Fibroblast of lung (primary cell): ENCODE measurements at regions not wholly inside any gene's neighbourhood (a gene's known extent, or its start where the extent isn't known, plus 50 kb on each side); places are given as distances from the start of the nearest gene placed in this dataset.

Experiments
- CTCF ChIP-seq, 2 donors: IDR thresholded peaks in 1 of 2; conservative IDR thresholded peaks in 1 of 2; 1 replicate in 1 of 2; 2 replicates in 1 of 2; pipeline ENCODE4 v1.5.1; 2011 to 2012; ENCODE audit warnings: low read length in 2 of 2, control low read depth in 1 of 2, inconsistent platforms in 1 of 2, low read depth in 1 of 2, mild to moderate bottlenecking in 1 of 2
- EZH2 ChIP-seq: IDR thresholded peaks from 2 replicates; pipeline ENCODE4 v1.5.1; 2012; ENCODE audit warnings: low read length, control low read depth, mild to moderate bottlenecking; ENCODE audit errors: missing control alignments

GRCh38 chr11:71189768-71190315 is 62.5 kb downstream of the SHANK2 start:
- TF ChIP-seq CTCF (conservative IDR thresholded peaks at IDR 0.05 in 1 of 2, IDR thresholded peaks at IDR 0.05 in 1 of 2; ENCODE audit: low read depth in 1 of 2, low read length in 2 of 2) (no peak), EZH2 (no peak)
